ENCODE measurements at regions not wholly inside any gene's neighbourhood (a gene's known extent, or its start where the extent isn't known, plus 50 kb on each side); places are given as distances from the start of the nearest gene placed in this dataset.

GRCh38 chr15:26323566-26323965 lies 449.3 kb downstream of the GABRB3 start:
- TF ChIP-seq CTCF (IDR thresholded peaks at IDR 0.05 in 8 of 11, conservative IDR thresholded peaks at IDR 0.05 in 3 of 11) (no peak), POLR2AphosphoS5 (IDR thresholded peaks at IDR 0.05) (no peak), POLR2A (IDR thresholded peaks at IDR 0.05) (no peak)
- peaks cover 0 to 6% (median 0%) of the 10 kb centered on the region in 8 donors for H3K9me3 ChIP-seq
- 71 to 88% (median 80%) methylated on average over 4 of the region's 4 CpGs for WGBS, 5 donors
- H3K4me3 ChIP-seq = no peak overlapping the region
- H3K27me3 ChIP-seq (replicated peaks in 1 of 7) = no peaks in the 10 kb centered on the region
- no peaks in the 10 kb centered on the region for H3K4me1 ChIP-seq
- no peak for DNase-seq
- H3K36me3 ChIP-seq = no peaks in the 10 kb centered on the region
- H3K27ac ChIP-seq = no peak overlapping the region
- intact Hi-C loops (cut with DNase I; ENCODE audit: low total_unique reads) = no loop called here

GRCh38 chr15:26318689-26319088 lies 454.2 kb downstream of the GABRB3 start:
- WGBS, 5 donors = 77 to 85% (median 80%) methylated on average over 1 of the region's 1 CpG
- Histone ChIP-seq H3K4me1 (no peaks in the 10 kb centered on the region), H3K4me3 (no peak overlapping the region), H3K27ac (no peak overlapping the region), H3K36me3 (no peaks in the 10 kb centered on the region), H3K27me3 (replicated peaks in 1 of 7) (no peaks in the 10 kb centered on the region), H3K9me3 (peaks cover 0 to 20% (median 0%) of the 10 kb centered on the region in 8 donors)
- DNase-seq = no peak
- intact Hi-C loops (cut with DNase I; ENCODE audit: low total_unique reads) = no loop called here
- TF ChIP-seq CTCF (IDR thresholded peaks at IDR 0.05 in 8 of 11, conservative IDR thresholded peaks at IDR 0.05 in 3 of 11) (no peak), POLR2AphosphoS5 (IDR thresholded peaks at IDR 0.05) (no peak), POLR2A (IDR thresholded peaks at IDR 0.05) (no peak)

- 52 to 68% (median 63%) methylated on average over 4 of the region's 4 CpGs for WGBS, 5 donors
- no peaks in the 10 kb centered on the region for H3K36me3 ChIP-seq
- no peak for TF ChIP-seq CTCF (IDR thresholded peaks at IDR 0.05 in 8 of 11, conservative IDR thresholded peaks at IDR 0.05 in 3 of 11)
- no peak for TF ChIP-seq POLR2A (IDR thresholded peaks at IDR 0.05)
- no peak for TF ChIP-seq POLR2AphosphoS5 (IDR thresholded peaks at IDR 0.05)
- DNase-seq = no peak
- intact Hi-C loops (cut with DNase I; ENCODE audit: low total_unique reads) = no loop called here
- no peak overlapping the region for H3K27ac ChIP-seq
- H3K4me1 ChIP-seq = no peaks in the 10 kb centered on the region
- no peak overlapping the region for H3K4me3 ChIP-seq
- H3K27me3 ChIP-seq (replicated peaks in 1 of 7) = no peaks in the 10 kb centered on the region
- H3K9me3 ChIP-seq = peaks cover 0 to 41% (median 13%) of the 10 kb centered on the region in 8 donors
Measured at GRCh38 chr15:26314577-26314976, 451.4 kb upstream of the ATP10A start.

- no peak for TF ChIP-seq CTCF (IDR thresholded peaks at IDR 0.05 in 8 of 11, conservative IDR thresholded peaks at IDR 0.05 in 3 of 11)
- TF ChIP-seq POLR2A (IDR thresholded peaks at IDR 0.05) = no peak
- no peak for TF ChIP-seq POLR2AphosphoS5 (IDR thresholded peaks at IDR 0.05)
- no peaks in the 10 kb centered on the region for H3K27me3 ChIP-seq (replicated peaks in 1 of 7)
- peaks cover 0 to 56% (median 34%) of the 10 kb centered on the region in 8 donors for H3K9me3 ChIP-seq
- intact Hi-C loops (cut with DNase I; ENCODE audit: low total_unique reads) = no loop called here
- H3K36me3 ChIP-seq = no peaks in the 10 kb centered on the region
- no peaks in the 10 kb centered on the region for H3K4me1 ChIP-seq
- 73 to 91% (median 78%) methylated on average over 4 of the region's 4 CpGs for WGBS, 5 donors
- DNase-seq = no peak
- no peak overlapping the region for H3K27ac ChIP-seq
- H3K4me3 ChIP-seq = no peak overlapping the region
Measured at GRCh38 chr15:26311710-26312236, 448.6 kb upstream of the ATP10A start.
